SK-N-MC (cell line): ENCODE measurements at regions not wholly inside any gene's neighbourhood (a gene's known extent, or its start where the extent isn't known, plus 50 kb on each side); places are given as distances from the start of the nearest gene placed in this dataset.
"Not testable (repeated sequence)": the region's sequence is repeated elsewhere in the genome, so short reads cannot be mapped to it uniquely, and the experiment has no call there.

Experiments
- EZH2 ChIP-seq: fragments of 200-600 bp; sonication (generic); IDR thresholded peaks from one replicate; pipeline ENCODE4 v1.6.1; 2017; ENCODE audit warnings: antibody characterized with exemption
- POLR2AphosphoS5 ChIP-seq: IDR thresholded peaks from 2 replicates; pipeline ENCODE4 v1.6.1; 2012; ENCODE audit warnings: mild to moderate bottlenecking, low read depth, low read length, borderline replicate concordance

GRCh38 chr12:40448523-40448922, 223.7 kb downstream of the LRRK2 start:
- TF ChIP-seq POLR2AphosphoS5 = peak; percentile 48; the same call in 1 of the 2 replicates
- not testable (repeated sequence) for TF ChIP-seq EZH2
